Astrocyte of the spinal cord (primary cell): ENCODE measurements at regions not wholly inside any gene's neighbourhood (a gene's known extent, or its start where the extent isn't known, plus 50 kb on each side); places are given as distances from the start of the nearest gene placed in this dataset.
A peak's percentile ranks its signal among the peaks of the same experiment; 100 is the strongest.

Experiments used
- DNase-seq: peaks from one replicate; pipeline ENCODE4 v3.0.0; 2011; ENCODE audit warnings: low read depth, low spot score
- H3K4me3 ChIP-seq: 2 replicates; pipeline ENCODE4 v1.5.1; 2011; ENCODE audit warnings: low read depth, mild to moderate bottlenecking, low read length, moderate library complexity
- in situ Hi-C: cut with HindIII; loops from 2 replicates; pipeline ENCODE4 v1.10.0; 2017; ENCODE audit warnings: low sequenced_read_pairs
- TF ChIP-seq, protein P1 (sequence below): IDR thresholded peaks from 2 replicates; pipeline ENCODE4 v1.5.1; 2012; ENCODE audit warnings: low read depth, mild to moderate bottlenecking, low read length, inconsistent platforms

DNA sequence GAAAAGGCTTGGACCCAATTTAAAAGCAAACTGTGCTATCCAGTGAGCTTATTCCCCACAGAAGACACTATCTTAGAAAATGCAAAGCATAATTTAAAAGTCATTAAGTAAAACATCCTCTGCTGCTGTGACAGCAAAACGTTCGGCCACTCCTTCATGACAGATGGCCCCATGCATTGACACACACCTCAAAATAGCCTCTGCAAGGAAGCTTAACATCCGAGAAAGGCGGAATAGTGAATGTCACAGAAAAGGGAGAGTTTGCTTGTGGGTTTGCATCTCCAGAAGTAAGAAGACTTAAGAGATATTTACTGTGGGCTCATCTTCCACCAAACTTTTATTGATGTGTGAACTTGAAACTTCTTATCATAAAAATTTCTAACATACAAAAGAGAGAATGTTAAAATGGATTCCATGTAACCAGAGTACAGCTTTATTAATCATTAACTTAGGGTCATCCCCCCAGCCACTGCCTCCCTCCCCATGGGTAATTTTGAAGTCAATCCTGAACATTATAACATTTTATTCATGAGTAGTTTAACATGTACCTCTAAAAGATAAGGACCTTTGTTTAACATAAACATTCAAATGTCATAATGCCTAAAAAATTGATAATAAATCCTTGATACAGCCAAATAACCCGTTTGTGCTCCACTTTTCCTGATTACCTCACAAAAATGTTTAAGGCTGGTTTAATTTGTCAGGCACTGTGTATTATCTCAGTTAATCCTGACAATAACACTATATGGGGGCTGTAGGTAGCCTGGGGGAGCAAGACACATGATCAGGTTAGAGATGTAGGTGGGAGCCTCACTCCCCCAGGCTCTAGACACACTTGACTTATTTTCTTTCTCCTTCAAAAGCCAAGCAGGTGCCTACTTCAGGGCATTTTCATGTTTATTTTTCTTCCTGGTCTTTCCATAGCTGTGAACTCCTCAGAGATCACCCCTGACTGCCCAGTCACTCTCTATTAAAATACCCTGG lies 119.7 kb upstream of the TMCC3 start:
- TF ChIP-seq, protein P1, sequence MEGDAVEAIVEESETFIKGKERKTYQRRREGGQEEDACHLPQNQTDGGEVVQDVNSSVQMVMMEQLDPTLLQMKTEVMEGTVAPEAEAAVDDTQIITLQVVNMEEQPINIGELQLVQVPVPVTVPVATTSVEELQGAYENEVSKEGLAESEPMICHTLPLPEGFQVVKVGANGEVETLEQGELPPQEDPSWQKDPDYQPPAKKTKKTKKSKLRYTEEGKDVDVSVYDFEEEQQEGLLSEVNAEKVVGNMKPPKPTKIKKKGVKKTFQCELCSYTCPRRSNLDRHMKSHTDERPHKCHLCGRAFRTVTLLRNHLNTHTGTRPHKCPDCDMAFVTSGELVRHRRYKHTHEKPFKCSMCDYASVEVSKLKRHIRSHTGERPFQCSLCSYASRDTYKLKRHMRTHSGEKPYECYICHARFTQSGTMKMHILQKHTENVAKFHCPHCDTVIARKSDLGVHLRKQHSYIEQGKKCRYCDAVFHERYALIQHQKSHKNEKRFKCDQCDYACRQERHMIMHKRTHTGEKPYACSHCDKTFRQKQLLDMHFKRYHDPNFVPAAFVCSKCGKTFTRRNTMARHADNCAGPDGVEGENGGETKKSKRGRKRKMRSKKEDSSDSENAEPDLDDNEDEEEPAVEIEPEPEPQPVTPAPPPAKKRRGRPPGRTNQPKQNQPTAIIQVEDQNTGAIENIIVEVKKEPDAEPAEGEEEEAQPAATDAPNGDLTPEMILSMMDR, result no peak
- DNase-seq, result no peak
- no peak overlapping the region for H3K4me3 ChIP-seq
- in situ Hi-C loops, result no loop called here

- in situ Hi-C loops, result no loop called here
- no peak for DNase-seq
- H3K4me3 ChIP-seq, result no peak overlapping the region
- TF ChIP-seq, protein P1, result no peak
Measured at GRCh38 chr12:94769047-94769420, 118.7 kb upstream of the TMCC3 start.

GRCh38 chr12:94768398-94769046 lies 118.2 kb upstream of the TMCC3 start:
- TF ChIP-seq, protein P1, result no peak
- DNase-seq, result peak; percentile 25
- H3K4me3 ChIP-seq, result no peak overlapping the region
- in situ Hi-C loops, result no loop called here

DNA sequence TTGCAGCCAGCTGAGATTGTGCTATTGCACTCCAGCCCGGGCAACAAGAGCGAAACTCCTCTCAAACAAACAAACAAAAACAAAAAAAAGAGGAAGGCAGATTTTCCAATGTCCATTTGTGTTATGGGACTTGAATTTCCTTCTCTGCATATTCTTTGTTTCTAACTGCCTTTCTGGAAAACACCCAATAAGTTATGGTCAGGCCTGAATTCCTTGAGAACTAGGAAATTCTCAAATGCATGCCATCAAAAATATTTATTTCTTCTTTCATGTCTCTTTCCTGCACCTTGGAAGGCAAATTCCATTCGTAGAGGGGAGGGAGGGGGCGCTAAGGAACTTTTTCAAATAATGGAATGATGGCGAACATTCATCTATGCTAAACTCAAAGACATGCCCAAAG lies 117.6 kb upstream of the TMCC3 start:
- TF ChIP-seq, protein P1, result no peak
- in situ Hi-C loops, result no loop called here
- DNase-seq, result peak; percentile 58
- no peak overlapping the region for H3K4me3 ChIP-seq

DNA sequence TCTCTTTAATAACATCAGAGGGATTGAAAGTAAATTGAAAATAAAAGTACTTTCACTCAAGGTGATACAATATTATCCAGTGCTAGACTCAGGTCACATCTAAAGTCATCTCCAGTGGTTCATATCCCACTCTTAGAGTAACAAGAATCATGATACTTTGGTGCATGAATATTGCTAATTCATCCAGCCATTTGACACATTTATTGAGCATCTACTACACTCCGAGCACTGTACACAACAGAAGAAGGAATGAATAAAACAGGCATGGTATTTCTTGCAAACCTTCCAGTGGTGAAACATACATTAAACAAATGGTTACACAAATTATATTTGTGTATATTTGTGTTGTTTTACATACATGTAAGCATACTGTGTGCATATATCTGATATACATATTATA lies 116.0 kb upstream of the TMCC3 start:
- in situ Hi-C loops, result no loop called here
- TF ChIP-seq, protein P1, result no peak
- H3K4me3 ChIP-seq, result no peak overlapping the region
- no peak for DNase-seq

- TF ChIP-seq, protein P1, result no peak
- no peak overlapping the region for H3K4me3 ChIP-seq
- in situ Hi-C loops, result no loop called here
Measured at GRCh38 chr12:94763462-94763861, 113.1 kb upstream of the TMCC3 start.

More at GRCh38 chr12:94763462-94763861, 113.1 kb upstream of the TMCC3 start:
- no peak for DNase-seq
